K562 (cell line): ENCODE measurements at regions not wholly inside any gene's neighbourhood (a gene's known extent, or its start where the extent isn't known, plus 50 kb on each side); places are given as distances from the start of the nearest gene placed in this dataset.

Experiments
- ARID1B ChIP-seq: fragments of 450-650 bp; IDR thresholded peaks from 2 replicates; pipeline ENCODE4 v1.6.1; 2016; ENCODE audit warnings: antibody characterized with exemption, mild to moderate bottlenecking, inconsistent platforms
- BDP1 ChIP-seq: IDR thresholded peaks from 3 replicates; pipeline ENCODE4 v1.6.1; 2011; ENCODE audit not compliant: insufficient read length, insufficient read depth
- CCAR2 ChIP-seq: fragments of 200-400 bp; formaldehyde crosslinking; IDR thresholded peaks from 2 replicates; pipeline ENCODE4 v1.6.1; 2017; ENCODE audit warnings: mild to moderate bottlenecking, low read depth, low read length
- DACH1 ChIP-seq: fragments of 450-650 bp; IDR thresholded peaks from 2 replicates; pipeline ENCODE4 v1.6.1; 2018; ENCODE audit not compliant: partially characterized antibody
- EP400 ChIP-seq: fragments of 450-650 bp; IDR thresholded peaks from 2 replicates; pipeline ENCODE4 v1.6.1; 2017; ENCODE audit warnings: antibody characterized with exemption, mild to moderate bottlenecking, moderate library complexity
- FOXJ2 ChIP-seq: fragments of 200-800 bp; sonication (Bioruptor generic); IDR thresholded peaks from 2 replicates; pipeline ENCODE4 v1.6.1; 2016; ENCODE audit warnings: missing genetic modification characterization, missing compliant biosample characterization
- GATA2 ChIP-seq: sonication (generic); formaldehyde crosslinking; IDR thresholded peaks from 2 replicates; pipeline ENCODE4 v1.4.0; 2020; ENCODE audit warnings: mild to moderate bottlenecking, missing genetic modification reagents
- HMG20B ChIP-seq: fragments of 250-450 bp; sonication (Bioruptor Pico); IDR thresholded peaks from 2 replicates; pipeline ENCODE4 v1.5.0; 2021; ENCODE audit warnings: mild to moderate bottlenecking
- KAT7 ChIP-seq: sonication (generic); formaldehyde crosslinking; IDR thresholded peaks from 2 replicates; pipeline ENCODE4 v1.8.0; 2022; ENCODE audit warnings: missing genetic modification reagents, mild to moderate bottlenecking, borderline replicate concordance
- KDM4B ChIP-seq, 2 experiments: fragments of 450-650 bp in 1 of 2; sonication (generic) in 1 of 2; IDR thresholded peaks; 2 replicates each; pipeline ENCODE4 v1.6.1; 2016 to 2017; ENCODE audit warnings: borderline replicate concordance in 2 of 2, antibody characterized with exemption in 1 of 2, low read depth in 1 of 2, mild to moderate bottlenecking in 1 of 2
- RBM25 ChIP-seq: fragments of 200-400 bp; formaldehyde crosslinking; IDR thresholded peaks from 2 replicates; pipeline ENCODE4 v1.6.1; 2018; ENCODE audit warnings: low read length, low read depth, moderate library complexity; ENCODE audit not compliant: severe bottlenecking
- SRSF1 ChIP-seq: fragments of 200-400 bp; formaldehyde crosslinking; IDR thresholded peaks from 2 replicates; pipeline ENCODE4 v1.6.1; 2017; ENCODE audit warnings: mild to moderate bottlenecking, low read depth, low read length, moderate library complexity
- ZC3H11A ChIP-seq: IDR thresholded peaks from 2 replicates; pipeline ENCODE4 v1.6.1; 2012; ENCODE audit warnings: low read depth, low read length, improper control_type of control experiment
- ZNF778 ChIP-seq: fragments of 450-650 bp; formaldehyde crosslinking; IDR thresholded peaks from 2 replicates; pipeline ENCODE4 v1.4.0; 2020; ENCODE audit warnings: mild to moderate bottlenecking, moderate library complexity
- TF ChIP-seq, protein P1 (sequence below): sonication (generic); formaldehyde crosslinking; IDR thresholded peaks from 2 replicates; pipeline ENCODE4 v1.9.0; 2022; ENCODE audit warnings: mild to moderate bottlenecking, missing genetic modification reagents
- TF ChIP-seq, protein P2 (sequence below): sonication (generic); formaldehyde crosslinking; IDR thresholded peaks from 2 replicates; pipeline ENCODE4 v1.8.1; 2022; ENCODE audit warnings: missing genetic modification reagents
- TF ChIP-seq, protein P3 (sequence below): fragments of 450-650 bp; formaldehyde crosslinking; conservative IDR thresholded peaks from 2 replicates; pipeline ENCODE4 v1.4.0; 2022; ENCODE audit warnings: mild to moderate bottlenecking, missing genetic modification characterization
- TF ChIP-seq, protein P4 (sequence below), 2 experiments: fragments of 450-650 bp; IDR thresholded peaks; 2 replicates each; pipeline ENCODE4 v1.6.1; 2016
- TF ChIP-seq, protein P5 (sequence below): fragments of 250-450 bp; sonication (Bioruptor Pico); IDR thresholded peaks from 2 replicates; pipeline ENCODE4 v1.8.0; 2022; ENCODE audit warnings: inconsistent platforms
- TF ChIP-seq, protein P6 (sequence below), 2 experiments: fragments of 450-650 bp; conservative IDR thresholded peaks; 2 replicates each; pipeline ENCODE4 v1.6.1; 2017; ENCODE audit warnings: mild to moderate bottlenecking in 2 of 2, moderate library complexity in 2 of 2
- TF ChIP-seq, protein P7 (sequence below): sonication (generic); formaldehyde crosslinking; IDR thresholded peaks from 2 replicates; pipeline ENCODE4 v1.8.0; 2022; ENCODE audit warnings: mild to moderate bottlenecking, missing genetic modification reagents

DNA sequence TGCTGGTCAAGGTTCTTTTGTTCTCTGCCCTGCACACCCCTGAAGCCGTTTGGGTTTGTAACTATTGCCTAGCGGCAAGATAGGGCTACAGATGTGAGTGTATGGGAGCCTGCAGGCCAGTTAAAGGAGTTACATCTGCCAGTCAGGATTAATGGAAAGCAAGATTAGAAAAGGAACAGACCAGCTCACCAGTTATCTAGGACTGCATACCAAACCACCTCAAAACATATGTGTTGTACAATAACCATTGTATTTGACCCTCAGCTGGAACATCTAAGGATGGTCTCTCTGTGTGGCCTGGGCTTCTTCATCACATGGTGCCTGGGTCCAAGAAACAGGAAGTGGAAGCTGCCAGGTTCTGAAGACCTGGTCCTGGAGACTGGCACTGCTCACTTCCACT lies 52.5 kb upstream of the FBXO28 start (continued):
- TF ChIP-seq HMG20B (CRISPR knock-in tag) = no peak
- TF ChIP-seq RBM25 = no peak
- no peak for TF ChIP-seq ZNF778 (CRISPR knock-in tag)
- TF ChIP-seq, protein P1, sequence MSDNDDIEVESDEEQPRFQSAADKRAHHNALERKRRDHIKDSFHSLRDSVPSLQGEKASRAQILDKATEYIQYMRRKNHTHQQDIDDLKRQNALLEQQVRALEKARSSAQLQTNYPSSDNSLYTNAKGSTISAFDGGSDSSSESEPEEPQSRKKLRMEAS = 0 out of 2 replicates have a peak, but pooled peaks have one; percentile 25
- TF ChIP-seq GATA2 = peak; percentile 79
- no peak for TF ChIP-seq CCAR2
- peak; percentile 86 for TF ChIP-seq ARID1B
- TF ChIP-seq KAT7 (CRISPR knock-in tag) = no peak
- TF ChIP-seq, protein P2, sequence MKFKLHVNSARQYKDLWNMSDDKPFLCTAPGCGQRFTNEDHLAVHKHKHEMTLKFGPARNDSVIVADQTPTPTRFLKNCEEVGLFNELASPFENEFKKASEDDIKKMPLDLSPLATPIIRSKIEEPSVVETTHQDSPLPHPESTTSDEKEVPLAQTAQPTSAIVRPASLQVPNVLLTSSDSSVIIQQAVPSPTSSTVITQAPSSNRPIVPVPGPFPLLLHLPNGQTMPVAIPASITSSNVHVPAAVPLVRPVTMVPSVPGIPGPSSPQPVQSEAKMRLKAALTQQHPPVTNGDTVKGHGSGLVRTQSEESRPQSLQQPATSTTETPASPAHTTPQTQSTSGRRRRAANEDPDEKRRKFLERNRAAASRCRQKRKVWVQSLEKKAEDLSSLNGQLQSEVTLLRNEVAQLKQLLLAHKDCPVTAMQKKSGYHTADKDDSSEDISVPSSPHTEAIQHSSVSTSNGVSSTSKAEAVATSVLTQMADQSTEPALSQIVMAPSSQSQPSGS (CRISPR knock-in tag) = no peak
- no peak for TF ChIP-seq EP400
- no peak for TF ChIP-seq SRSF1
- TF ChIP-seq, protein P3, sequence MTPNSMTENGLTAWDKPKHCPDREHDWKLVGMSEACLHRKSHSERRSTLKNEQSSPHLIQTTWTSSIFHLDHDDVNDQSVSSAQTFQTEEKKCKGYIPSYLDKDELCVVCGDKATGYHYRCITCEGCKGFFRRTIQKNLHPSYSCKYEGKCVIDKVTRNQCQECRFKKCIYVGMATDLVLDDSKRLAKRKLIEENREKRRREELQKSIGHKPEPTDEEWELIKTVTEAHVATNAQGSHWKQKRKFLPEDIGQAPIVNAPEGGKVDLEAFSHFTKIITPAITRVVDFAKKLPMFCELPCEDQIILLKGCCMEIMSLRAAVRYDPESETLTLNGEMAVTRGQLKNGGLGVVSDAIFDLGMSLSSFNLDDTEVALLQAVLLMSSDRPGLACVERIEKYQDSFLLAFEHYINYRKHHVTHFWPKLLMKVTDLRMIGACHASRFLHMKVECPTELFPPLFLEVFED = no peak
- no peak for TF ChIP-seq BDP1
- TF ChIP-seq, protein P4, sequence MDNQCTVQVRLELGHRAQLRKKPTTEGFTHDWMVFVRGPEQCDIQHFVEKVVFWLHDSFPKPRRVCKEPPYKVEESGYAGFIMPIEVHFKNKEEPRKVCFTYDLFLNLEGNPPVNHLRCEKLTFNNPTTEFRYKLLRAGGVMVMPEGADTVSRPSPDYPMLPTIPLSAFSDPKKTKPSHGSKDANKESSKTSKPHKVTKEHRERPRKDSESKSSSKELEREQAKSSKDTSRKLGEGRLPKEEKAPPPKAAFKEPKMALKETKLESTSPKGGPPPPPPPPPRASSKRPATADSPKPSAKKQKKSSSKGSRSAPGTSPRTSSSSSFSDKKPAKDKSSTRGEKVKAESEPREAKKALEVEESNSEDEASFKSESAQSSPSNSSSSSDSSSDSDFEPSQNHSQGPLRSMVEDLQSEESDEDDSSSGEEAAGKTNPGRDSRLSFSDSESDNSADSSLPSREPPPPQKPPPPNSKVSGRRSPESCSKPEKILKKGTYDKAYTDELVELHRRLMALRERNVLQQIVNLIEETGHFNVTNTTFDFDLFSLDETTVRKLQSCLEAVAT (IDR thresholded peaks at IDR 0.05) = no peak
- no peak for TF ChIP-seq FOXJ2 (tag)
- TF ChIP-seq, protein P5, sequence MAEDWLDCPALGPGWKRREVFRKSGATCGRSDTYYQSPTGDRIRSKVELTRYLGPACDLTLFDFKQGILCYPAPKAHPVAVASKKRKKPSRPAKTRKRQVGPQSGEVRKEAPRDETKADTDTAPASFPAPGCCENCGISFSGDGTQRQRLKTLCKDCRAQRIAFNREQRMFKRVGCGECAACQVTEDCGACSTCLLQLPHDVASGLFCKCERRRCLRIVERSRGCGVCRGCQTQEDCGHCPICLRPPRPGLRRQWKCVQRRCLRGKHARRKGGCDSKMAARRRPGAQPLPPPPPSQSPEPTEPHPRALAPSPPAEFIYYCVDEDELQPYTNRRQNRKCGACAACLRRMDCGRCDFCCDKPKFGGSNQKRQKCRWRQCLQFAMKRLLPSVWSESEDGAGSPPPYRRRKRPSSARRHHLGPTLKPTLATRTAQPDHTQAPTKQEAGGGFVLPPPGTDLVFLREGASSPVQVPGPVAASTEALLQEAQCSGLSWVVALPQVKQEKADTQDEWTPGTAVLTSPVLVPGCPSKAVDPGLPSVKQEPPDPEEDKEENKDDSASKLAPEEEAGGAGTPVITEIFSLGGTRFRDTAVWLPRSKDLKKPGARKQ (CRISPR knock-in tag) = no peak
- TF ChIP-seq, protein P6, sequence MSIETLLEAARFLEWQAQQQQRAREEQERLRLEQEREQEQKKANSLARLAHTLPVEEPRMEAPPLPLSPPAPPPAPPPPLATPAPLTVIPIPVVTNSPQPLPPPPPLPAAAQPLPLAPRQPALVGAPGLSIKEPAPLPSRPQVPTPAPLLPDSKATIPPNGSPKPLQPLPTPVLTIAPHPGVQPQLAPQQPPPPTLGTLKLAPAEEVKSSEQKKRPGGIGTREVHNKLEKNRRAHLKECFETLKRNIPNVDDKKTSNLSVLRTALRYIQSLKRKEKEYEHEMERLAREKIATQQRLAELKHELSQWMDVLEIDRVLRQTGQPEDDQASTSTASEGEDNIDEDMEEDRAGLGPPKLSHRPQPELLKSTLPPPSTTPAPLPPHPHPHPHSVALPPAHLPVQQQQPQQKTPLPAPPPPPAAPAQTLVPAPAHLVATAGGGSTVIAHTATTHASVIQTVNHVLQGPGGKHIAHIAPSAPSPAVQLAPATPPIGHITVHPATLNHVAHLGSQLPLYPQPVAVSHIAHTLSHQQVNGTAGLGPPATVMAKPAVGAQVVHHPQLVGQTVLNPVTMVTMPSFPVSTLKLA (conservative IDR thresholded peaks at IDR 0.05) = no peak
- TF ChIP-seq ZC3H11A = no peak
- TF ChIP-seq DACH1 = no peak
- TF ChIP-seq, protein P7, sequence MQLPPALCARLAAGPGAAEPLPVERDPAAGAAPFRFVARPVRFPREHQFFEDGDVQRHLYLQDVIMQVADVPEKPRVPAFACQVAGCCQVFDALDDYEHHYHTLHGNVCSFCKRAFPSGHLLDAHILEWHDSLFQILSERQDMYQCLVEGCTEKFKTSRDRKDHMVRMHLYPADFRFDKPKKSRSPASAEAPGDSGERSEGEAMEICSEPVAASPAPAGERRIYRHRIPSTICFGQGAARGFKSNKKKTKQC = no peak
- no peak for TF ChIP-seq KDM4B (IDR thresholded peaks at IDR 0.05; ENCODE audit: borderline replicate concordance in 2 of 2, low read depth in 1 of 2)
